GM21526 (cell line): ENCODE measurements at regions not wholly inside any gene's neighbourhood (a gene's known extent, or its start where the extent isn't known, plus 50 kb on each side); places are given as distances from the start of the nearest gene placed in this dataset.

ENCODE experiments used
- ATAC-seq: cut with Tn5 transposase; IDR thresholded peaks from one replicate; pipeline ENCODE4 v1.9.1; 2021; ENCODE audit warnings: moderate library complexity; ENCODE audit not compliant: unreplicated experiment, low FRiP score

GRCh38 chr6:98648211-98648914 lies 186.0 kb upstream of the POU3F2 start:
- ATAC-seq, result no peak

- no peak for ATAC-seq
Observed at GRCh38 chr6:98650941-98651340, 183.4 kb upstream of the POU3F2 start.

DNA sequence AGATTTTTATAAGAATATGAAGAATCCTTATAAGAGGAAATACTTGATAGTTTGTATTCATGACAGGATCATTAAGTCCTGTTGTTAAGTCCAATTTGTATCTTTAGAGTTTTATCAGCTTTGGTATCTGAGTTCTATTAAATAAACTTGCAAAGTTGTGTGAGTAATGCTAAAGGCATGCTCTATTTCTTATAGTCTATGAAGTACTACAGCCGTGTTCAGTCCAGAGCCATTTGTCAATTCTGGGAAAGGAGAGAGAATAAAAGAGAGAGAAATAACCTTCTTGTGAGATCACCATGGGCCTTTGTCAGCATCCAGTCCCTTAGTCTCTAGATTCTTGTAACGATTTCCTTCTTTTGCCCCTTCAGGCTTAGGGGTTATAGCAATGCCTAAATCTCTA lies 181.2 kb upstream of the POU3F2 start:
- no peak for ATAC-seq

GRCh38 chr6:98657764-98658163 lies 176.6 kb upstream of the POU3F2 start:
- ATAC-seq, result no peak

GRCh38 chr6:98669371-98669770 lies 165.0 kb upstream of the POU3F2 start:
- ATAC-seq, result no peak

DNA sequence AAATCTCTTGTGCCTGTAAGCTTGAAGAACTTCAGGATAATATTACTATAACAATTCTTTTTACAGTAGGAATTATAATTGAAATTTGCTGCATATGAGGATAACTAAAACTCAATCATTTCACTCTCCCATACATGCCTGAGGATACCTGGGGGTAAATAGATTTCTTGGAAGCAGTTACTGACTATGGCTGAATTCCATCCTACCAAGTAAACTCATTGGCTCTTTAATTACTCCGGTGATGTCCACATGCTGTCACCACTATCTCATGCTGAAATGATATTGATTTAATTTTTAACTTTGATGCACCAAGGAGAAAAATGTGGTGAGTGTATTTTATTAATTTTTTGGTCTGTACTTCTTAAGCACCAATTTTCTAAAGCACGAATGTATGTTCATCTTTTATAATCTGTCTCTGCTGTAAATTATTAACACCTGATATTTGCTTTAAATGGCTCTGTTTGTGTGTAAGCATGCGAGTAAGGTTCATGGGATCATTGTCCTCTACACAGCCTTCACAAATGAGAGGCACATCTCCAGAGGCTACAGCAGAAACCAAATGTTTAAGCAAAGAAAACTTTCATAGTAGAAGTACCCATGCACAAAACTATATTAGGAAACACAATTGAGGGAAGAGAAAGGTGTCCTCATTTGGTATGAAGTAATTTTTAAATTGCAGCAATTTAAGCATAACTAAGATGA lies 164.2 kb upstream of the POU3F2 start:
- ATAC-seq, result no peak

GRCh38 chr6:98672681-98673475 lies 161.5 kb upstream of the POU3F2 start:
- ATAC-seq, result no peak

GRCh38 chr6:98678481-98678880 lies 155.9 kb upstream of the POU3F2 start:
- no peak for ATAC-seq

- ATAC-seq, result no peak
Observed at GRCh38 chr6:98686008-98686601, 148.3 kb upstream of the POU3F2 start.

DNA sequence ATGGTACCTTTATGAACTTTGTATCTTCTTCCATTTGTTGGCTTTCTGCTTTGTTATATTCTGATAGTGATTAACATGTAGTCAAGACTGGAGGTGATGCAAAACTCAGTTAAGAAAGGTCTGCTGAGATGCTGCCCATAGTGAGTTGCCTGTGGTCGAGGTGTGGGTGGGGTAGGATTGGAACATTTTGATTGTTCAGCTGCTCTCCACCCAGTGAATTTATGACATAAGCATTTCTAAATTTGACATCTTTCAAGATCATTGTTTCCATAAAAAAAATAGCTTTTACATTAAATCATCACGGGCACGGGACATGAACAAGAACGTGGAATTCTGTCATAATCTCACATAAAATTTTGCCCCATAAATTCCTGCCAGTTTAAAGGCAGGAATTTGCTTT lies 146.6 kb upstream of the POU3F2 start:
- no peak for ATAC-seq

DNA sequence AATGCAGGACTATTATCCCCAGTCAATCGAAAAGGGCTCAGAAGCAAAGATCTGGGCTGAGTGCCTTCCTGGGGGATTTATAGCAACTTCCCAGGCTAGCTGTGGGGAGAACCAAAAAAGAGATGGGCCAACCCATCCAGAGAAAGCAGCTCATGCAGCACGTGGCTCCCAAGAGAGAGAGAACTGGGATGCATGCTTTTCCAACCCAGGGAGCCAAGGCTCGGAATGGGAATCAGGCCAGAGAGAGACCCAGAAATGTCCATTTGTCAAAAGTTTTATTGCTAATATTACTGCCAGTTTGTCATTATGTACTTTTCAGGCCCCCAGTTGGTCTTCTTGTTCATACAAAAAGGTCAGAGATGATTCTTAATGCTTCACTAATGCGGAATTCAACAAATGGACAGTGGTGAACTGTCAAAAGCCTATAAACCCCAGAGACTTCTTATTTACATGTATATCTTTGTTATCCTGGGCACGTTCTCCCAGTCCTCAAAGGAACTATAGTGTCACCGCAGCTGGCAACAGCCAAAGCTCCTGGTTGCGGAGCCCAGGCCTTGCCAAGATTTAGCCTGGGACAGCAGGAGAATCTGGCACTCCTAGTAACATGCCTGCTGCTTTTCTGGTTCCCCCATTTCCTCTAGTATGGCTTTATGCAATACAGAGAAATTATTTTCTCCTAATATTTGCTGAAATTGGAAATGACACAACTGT lies 139.1 kb upstream of the POU3F2 start:
- no peak for ATAC-seq

DNA sequence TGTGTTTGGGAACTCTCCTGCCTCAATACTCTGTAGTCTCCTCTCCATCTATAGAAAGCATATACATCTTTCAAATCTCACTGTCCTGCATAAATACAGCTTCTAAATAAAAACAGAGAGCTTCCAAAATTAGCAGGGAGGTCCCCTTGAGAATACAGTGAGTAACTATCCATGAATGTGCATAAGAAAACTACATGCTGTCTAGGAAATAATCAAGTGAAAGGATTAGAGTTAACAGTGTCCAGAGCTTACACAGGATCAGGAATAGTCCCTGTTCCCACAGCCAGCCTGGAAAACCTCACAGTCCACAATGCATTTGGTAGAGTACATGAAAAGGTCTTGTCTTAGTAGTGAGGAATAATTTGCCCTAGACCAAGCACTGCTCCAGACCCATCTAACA lies 123.0 kb upstream of the POU3F2 start:
- ATAC-seq, result no peak

DNA sequence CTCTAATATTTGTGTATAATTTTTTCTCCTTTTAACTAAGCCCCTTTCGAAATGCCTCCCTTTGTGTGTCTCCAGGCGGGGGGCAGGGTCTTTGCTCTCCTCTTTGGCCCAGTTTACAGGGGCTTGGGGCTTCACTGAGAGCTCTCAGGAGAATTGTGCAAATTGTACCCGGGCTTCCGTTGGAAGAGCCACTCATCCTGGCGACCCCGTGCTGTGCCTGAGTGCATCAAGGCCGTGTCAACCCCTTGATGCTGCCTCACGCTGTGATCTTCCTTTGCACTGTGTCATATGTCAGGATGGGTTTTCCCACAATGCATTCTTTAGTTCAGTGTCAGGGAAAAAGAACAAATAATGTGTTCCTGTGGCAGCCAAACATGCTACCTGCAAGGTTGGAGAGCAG lies 118.0 kb upstream of the POU3F2 start:
- no peak for ATAC-seq

GRCh38 chr6:98717322-98717877 lies 117.0 kb upstream of the POU3F2 start:
- ATAC-seq, result no peak

DNA sequence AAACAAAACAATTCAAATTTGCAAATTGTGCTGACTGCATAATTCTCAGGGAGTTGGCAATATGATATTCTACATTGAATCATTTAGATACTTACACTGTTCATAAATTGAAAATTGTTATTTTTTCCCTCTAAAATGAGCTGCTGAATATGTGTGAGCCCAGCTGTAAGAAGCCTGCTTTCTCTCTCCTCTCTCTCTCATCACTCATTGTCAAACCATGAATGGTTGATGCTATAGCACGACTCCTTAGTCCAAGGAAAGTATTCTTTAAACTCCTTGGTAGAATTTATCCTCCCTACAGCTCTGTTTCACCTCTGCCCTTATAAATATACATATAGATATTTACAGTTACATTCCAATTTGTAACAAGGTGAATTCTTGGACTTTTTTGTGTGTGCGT lies 116.4 kb upstream of the POU3F2 start:
- no peak for ATAC-seq

DNA sequence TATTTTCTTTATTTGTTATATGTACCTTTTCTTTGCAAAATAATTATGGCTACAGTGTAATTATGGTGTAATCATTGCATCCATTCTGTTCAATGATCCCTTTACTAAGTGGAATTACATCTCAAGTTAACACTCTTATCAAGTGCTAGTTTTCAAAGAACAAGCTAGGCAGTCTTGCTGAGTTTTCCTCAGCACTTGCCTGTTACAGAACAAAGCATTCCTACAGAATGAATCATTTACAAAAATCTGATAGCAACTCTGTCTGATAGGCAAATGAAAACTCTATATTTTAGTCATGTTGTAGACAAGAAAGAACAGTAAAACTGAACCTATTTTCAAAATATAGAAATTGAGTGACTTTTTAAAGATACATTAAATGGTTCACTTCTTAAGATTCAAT lies 109.8 kb upstream of the POU3F2 start:
- no peak for ATAC-seq

DNA sequence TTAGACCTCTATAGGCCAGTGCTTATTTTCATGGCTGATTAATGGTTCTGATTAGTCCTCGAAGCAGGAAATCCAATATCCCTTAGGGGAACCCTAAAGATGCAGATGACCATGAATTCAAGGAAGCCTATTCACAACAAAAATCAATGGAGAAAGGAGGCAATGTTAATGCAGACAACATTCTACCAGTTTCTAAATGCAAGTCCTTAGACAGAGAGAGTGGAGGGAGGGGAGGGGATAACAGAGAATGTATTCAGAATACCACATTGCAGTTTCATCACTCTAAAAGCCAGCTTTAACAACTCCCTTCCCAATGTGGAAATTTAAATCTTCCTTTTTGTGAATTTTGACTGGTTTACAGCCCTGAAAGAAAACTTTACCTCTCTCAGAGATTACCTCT lies 87.1 kb upstream of the POU3F2 start:
- no peak for ATAC-seq

GRCh38 chr6:98747960-98748359 lies 86.4 kb upstream of the POU3F2 start:
- ATAC-seq, result no peak

GRCh38 chr6:98759459-98759858 lies 74.9 kb upstream of the POU3F2 start:
- no peak for ATAC-seq

GRCh38 chr6:98764373-98764911 lies 69.9 kb upstream of the POU3F2 start:
- ATAC-seq, result no peak
